SK-MEL-5 (cell line): ENCODE measurements at regions not wholly inside any gene's neighbourhood (a gene's known extent, or its start where the extent isn't known, plus 50 kb on each side); places are given as distances from the start of the nearest gene placed in this dataset.

Experiments used
- DNase-seq: peaks from one replicate; pipeline ENCODE4 v3.0.0-alpha.2; 2016; ENCODE audit warnings: low read depth, low spot score
- in situ Hi-C: cut with HindIII; loops from 2 replicates; pipeline ENCODE4 v1.10.0; 2016; ENCODE audit warnings: low sequenced_read_pairs, high pct_unique_total_duplicates, low pct_unique_long_range_greater_than_20kb

DNA sequence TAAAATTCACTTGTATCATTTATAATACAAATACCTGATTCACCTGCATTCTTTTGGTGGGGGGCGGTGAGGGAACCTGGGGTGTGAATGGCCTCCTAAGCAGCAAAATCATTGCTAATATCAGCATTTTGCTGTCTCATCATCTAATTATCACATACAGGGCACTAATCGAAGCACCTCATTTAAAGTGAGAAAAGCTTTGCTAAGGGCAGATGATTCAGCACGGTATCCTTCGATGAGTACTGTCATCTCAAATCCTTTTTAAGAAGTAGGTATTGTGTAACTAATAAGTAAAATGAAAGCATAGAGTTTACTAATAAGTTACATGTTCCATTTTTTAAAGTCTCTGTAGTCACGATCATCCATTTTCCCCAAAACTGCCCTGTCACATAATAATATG is 278.1 kb upstream of the SOX5 start:
- in situ Hi-C loops, result no loop called here

DNA sequence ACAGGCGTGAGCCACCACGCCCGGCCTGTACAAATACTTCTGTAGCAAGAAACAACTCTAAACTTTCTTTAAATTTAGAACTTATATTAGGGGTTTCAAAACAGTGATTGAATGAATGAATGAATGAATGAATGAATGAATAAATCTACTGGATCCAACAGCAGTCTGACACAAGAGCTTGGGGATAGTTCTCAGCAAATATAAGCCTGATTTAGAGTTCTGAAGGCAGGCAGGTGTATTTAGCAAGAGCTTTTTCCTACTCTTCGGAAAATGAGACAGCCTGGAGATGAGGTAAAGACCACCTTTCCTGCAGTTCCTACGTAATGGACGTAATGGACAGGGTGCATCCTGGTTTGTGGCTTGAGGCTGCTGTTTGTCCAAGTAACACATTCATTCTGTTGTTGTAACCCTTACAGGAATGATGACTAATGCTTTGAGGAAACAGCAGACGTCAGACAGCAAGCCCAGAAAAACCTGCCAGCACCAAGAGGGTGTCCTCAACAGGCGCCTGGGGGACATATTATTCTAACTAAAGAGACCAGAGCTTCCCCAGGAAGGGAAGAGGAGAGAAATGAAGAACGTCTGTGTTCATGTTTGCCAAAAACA is 277.4 kb upstream of the SOX5 start:
- peak; percentile 65 for DNase-seq
- in situ Hi-C loops, result no loop called here

More for the DNA sequence above, 278.1 kb upstream of the SOX5 start:
- DNase-seq, result no peak

DNA sequence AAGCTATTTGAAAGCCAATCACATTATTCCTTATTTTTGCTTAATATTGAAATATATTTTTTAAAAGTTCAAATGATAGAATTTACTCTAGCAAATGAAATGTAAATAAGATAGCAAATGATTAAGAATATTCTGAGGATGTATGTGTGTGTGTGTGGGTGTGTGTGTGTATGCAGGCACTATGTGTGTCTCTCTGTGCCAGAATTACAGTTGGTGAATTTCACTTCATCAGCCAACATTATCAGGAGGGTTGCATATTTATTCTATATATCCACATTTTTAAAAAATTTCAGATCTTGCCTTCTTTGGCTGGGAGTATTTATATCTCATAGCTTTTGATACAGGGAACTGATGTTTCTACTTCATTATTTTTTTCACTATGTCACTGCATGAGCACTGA is 274.9 kb upstream of the SOX5 start:
- in situ Hi-C loops, result no loop called here
- no peak for DNase-seq

- in situ Hi-C loops, result no loop called here
- no peak for DNase-seq
These were observed 274.5 kb upstream of the SOX5 start for GRCh38 chr12:24223926-24224325.

DNA sequence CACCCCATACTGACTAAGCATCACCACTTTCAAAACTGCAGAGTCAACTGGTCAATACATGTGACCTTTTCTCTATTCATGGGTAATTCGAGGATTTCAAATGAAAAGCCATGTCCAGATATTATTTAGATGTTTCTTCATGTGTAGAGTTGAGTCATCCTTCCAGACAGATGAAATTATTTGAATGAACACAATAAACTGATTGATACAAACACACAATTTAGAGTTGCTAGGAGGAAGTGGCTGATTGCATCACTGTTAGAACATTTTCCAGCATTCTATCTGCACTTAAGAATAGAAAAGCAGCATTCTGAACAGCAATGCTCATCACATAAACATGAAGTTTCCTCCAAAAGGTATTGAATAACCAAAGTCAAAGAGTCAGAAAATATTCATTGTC is 273.5 kb upstream of the SOX5 start:
- in situ Hi-C loops, result no loop called here
- DNase-seq, result peak; percentile 74

DNA sequence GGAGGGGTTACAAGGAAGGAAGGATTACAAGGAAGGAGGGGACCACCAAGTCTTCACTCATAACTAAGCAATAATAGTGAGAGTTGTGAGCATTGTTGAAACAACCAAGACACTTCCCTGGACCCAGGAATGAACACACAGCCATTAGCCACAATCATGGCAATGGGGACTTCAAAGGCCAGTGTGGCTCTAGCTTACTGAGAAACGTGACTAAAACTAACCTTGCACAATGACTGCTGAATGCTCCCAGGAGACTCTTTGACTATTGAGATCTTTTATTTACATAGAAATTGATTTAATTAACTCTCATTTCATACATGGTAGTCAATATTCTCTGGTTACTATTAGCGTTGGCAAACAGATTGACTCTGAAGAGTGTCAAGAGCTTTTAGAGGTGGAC is 263.0 kb upstream of the SOX5 start:
- no peak for DNase-seq
- in situ Hi-C loops, result no loop called here

- DNase-seq, result no peak
- in situ Hi-C loops, result no loop called here
These were observed 257.2 kb upstream of the SOX5 start for GRCh38 chr12:24206621-24207020.

GRCh38 chr12:24201258-24201970 is 251.9 kb upstream of the SOX5 start:
- DNase-seq, result no peak
- in situ Hi-C loops, result no loop called here

- no peak for DNase-seq
- in situ Hi-C loops, result no loop called here
These were observed 250.5 kb upstream of the SOX5 start for GRCh38 chr12:24200010-24200409.

DNA sequence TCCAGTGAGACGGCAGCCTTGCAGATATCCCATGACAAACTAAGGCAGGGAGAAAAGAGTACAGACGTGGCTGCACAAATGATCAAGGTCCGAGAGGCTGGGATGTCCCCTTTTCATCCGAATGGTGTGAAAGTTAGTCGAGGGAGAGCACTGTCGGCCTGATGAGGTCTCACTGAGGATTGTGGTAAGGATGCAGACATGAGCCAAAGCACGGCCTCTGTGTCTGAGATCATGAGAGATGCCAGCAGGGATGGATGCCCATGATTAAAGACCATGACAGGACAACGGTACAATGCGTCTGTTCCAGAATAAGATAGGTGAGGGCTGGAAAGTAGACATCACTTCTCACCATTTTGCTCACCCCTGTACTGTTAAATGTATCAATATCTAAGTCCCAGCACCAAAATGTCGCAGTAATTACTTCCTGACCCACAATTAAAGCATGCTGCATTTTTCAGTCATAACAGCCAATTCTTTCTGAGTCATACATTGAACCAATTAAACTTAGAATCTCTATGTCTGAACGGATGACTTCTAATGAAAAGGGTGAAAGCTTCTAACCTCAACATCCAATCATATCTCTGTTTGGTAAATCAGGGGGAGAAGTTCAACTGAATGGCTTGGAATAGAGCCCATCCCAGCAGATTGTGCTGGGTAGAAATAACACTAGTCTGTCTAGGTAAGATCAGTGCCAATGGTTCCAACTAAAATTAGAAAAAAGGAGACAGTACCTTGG is 249.6 kb upstream of the SOX5 start:
- DNase-seq, result no peak

GRCh38 chr12:24198070-24198469 is 248.6 kb upstream of the SOX5 start:
- DNase-seq, result no peak
- in situ Hi-C loops, result no loop called here

More for the DNA sequence above, 249.6 kb upstream of the SOX5 start:
- in situ Hi-C loops, result no loop called here

GRCh38 chr12:24197532-24197931 is 248.1 kb upstream of the SOX5 start:
- DNase-seq, result no peak
- in situ Hi-C loops, result no loop called here

- in situ Hi-C loops, result no loop called here
- no peak for DNase-seq
These were observed 245.6 kb upstream of the SOX5 start for GRCh38 chr12:24195063-24195462.

DNA sequence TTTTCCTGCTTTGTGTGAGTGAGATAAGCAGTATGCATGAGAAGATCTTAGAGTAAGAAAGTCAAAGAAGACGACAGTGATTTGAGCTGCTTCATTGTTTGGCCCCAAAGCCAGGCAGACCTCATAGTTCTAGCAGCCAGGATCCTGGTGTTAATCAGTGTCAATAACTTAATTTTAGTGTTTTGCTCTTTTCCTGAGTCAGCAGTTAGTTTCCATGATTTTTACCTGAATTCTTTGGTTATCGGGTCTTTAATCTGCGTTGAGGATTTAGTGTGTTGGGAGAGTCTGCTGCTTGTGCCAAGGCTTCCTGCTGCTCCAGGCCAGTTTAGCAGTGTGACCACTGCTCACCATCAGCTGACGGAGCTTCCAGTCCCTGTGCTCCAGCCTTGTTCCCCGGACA is 241.6 kb upstream of the SOX5 start:
- DNase-seq, result no peak
- in situ Hi-C loops, result no loop called here

GRCh38 chr12:24185782-24186181 is 236.3 kb upstream of the SOX5 start:
- no peak for DNase-seq
- in situ Hi-C loops, result no loop called here

DNA sequence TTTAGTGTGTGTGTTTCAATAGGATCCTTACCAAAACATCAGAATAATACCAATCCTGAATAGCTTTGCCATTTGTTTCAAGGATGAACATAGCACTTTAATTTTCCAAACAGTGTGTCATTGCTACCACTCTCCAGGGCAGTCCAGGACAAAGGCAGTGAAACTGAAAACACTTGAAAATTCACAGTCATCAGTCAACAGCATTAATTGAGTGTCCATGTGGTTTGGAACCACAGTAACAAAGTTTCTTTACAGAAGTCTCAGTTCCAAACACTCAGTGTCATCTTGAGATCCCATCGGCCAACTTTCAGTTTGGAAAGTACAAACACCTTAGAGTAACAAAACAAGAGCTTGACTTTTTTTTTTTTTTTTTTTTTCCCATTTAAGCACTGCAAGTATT is 228.4 kb upstream of the SOX5 start:
- DNase-seq, result no peak
- in situ Hi-C loops, result no loop called here

DNA sequence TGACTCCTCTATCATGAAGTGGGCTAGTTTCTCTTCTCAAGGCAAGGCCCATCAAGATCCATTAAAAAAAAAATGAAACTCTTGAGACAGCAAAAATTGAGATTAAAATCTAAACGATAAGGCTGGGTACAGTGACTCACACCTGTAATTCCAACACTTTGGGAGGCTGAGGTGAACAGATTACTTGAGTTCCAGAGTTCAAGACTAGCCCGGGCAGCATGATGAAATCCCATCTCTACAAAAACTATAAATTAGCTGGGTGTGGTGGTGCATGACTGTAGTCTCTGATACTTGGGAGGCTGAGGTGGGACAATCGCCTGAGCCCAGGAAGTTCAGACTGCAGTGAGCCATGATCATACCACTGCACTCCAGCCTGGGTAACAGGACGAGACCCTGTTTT is 226.5 kb upstream of the SOX5 start:
- in situ Hi-C loops, result no loop called here

DNA sequence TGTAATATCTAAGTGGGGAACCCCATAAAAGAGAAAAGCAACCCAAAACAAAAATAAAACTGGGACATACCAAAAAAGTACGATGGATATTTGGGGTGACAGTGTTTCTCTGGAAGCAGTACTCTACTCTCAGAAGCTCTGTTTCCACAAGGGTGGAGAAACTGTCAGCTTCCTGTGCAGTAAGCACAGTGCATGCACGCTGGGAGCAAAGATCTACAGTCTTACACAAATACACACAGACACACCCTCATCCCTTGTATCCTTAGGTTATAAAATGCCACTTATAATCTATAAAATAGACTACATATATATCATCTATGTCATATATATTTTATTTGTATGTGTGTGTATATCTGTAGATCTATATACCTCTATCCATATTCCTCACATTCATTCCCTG is 225.8 kb upstream of the SOX5 start:
- in situ Hi-C loops, result no loop called here
- no peak for DNase-seq

More for the DNA sequence above, 226.5 kb upstream of the SOX5 start:
- DNase-seq, result no peak

GRCh38 chr12:24173067-24173466 is 223.6 kb upstream of the SOX5 start:
- in situ Hi-C loops, result no loop called here
- no peak for DNase-seq
